ENCODE measurements at regions not wholly inside any gene's neighbourhood (a gene's known extent, or its start where the extent isn't known, plus 50 kb on each side); places are given as distances from the start of the nearest gene placed in this dataset.

- TF ChIP-seq, protein P1, sequence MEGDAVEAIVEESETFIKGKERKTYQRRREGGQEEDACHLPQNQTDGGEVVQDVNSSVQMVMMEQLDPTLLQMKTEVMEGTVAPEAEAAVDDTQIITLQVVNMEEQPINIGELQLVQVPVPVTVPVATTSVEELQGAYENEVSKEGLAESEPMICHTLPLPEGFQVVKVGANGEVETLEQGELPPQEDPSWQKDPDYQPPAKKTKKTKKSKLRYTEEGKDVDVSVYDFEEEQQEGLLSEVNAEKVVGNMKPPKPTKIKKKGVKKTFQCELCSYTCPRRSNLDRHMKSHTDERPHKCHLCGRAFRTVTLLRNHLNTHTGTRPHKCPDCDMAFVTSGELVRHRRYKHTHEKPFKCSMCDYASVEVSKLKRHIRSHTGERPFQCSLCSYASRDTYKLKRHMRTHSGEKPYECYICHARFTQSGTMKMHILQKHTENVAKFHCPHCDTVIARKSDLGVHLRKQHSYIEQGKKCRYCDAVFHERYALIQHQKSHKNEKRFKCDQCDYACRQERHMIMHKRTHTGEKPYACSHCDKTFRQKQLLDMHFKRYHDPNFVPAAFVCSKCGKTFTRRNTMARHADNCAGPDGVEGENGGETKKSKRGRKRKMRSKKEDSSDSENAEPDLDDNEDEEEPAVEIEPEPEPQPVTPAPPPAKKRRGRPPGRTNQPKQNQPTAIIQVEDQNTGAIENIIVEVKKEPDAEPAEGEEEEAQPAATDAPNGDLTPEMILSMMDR (optimal IDR thresholded peaks at IDR 0.05 in 1 of 3, IDR thresholded peaks at IDR 0.05 in 1 of 3, conservative IDR thresholded peaks at IDR 0.05 in 1 of 3; ENCODE audit: extremely low read depth in 1 of 3, insufficient read depth in 2 of 3, low read length in 3 of 3): no peak
- no peak for TF ChIP-seq EZH2 (IDR thresholded peaks at IDR 0.05; ENCODE audit: low read length)
These were observed 113.4 kb upstream of the CDH8 start for GRCh38 chr16:62149631-62150030.

Data from keratinocyte (primary cell).